Left cardiac atrium (tissue), 4 donors: ENCODE measurements at regions not wholly inside any gene's neighbourhood (a gene's known extent, or its start where the extent isn't known, plus 50 kb on each side); places are given as distances from the start of the nearest gene placed in this dataset.
"Not testable (repeated sequence)": the region's sequence is repeated elsewhere in the genome, so short reads cannot be mapped to it uniquely, and the experiment has no call there.

Experiments used
- ATAC-seq, 2 donors: fragments of 200-7000 bp; cut with Tn5 transposase; one replicate each; pipeline ENCODE4 v1.9.1; 2020; ENCODE audit warnings: mild to moderate bottlenecking in 2 of 2, moderate library complexity in 2 of 2
- DNase-seq: peaks from one replicate; pipeline ENCODE4 v3.0.0-alpha.2; 2020
- intact Hi-C, 2 donors: fragments of 100-400 bp; cut with DNase I; formaldehyde crosslinking; loops; one replicate each; pipeline versions ENCODE4 v1.14.1 to v1.15.1; 2022 to 2023
- donor health status: DM: no; HTN: yes; CAD: no.
- donor health status: DM: no; HTN: yes; CAD: no; lungs with severe emphysema.
- donor health status: DM: yes; HTN: yes; CAD: no.
- donor health status: Dilated cardiomyopathy.

DNA sequence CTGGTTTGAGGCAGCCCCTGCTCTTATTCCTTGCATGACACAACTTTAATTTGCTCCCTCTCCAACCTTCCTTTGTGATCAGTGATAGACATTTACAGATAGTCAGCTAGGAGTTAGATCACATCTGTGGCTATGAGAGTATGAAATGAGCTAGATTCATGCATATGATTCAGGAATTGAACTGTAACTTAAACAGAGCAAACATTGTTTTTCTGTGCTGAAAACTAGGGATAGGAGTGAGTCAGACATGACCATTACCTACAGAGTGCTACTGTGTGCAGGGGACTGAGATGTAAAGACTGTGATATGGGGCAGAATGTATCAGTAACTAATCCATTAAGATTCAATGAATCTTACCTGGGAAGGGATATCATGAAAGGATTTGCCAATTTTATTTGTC lies 279.4 kb upstream of the SPTLC3 start:
- intact Hi-C loops = no loop called here
- ATAC-seq = no peak
- DNase-seq = no peak

DNA sequence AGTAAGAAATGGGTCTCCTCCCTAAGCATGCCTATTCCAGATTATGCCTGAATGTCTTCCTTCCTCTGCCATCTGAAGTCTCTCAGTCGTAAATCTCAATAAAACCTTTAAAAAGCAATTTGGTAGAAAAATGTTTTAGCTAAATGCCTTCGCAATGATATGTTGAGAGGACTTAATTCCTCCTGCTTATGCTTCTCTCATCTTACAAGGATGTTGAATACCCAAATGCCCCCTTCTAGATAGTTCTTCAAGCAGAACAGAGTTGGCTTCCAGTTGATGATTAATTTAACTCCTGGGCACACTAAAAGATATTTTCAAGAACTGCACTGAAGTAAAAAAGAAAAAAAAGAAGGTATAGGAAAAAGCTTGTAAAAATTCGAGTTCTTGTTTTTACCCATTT lies 275.0 kb upstream of the SPTLC3 start:
- no peak for DNase-seq
- intact Hi-C loops = no loop called here
- ATAC-seq = no peak

GRCh38 chr20:12737497-12737896 lies 271.3 kb upstream of the SPTLC3 start:
- no peak for DNase-seq
- no peak for ATAC-seq
- intact Hi-C loops = no loop called here

DNA sequence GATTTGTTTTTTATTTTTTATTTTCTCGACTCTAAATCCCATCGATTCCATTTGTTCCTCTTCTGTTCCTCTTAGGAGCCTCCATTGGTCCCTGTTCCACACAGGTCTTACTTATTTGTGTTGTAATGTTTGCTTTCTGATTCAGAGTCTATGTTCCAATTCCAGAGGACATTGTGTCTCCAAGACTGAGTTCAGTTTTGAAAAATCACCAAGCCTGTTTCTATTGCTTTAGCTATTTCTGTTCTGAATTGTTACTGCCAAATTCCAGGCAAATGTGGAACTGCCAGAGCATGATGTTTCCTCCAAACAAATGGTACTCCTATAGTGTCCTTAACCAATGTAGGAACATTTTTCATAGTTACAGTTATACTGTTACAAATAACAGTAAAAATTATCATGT lies 270.9 kb upstream of the SPTLC3 start:
- DNase-seq (no peak), ATAC-seq (peak in 1 of 2 donors; percentile 76)
- intact Hi-C loops = no loop called here

DNA sequence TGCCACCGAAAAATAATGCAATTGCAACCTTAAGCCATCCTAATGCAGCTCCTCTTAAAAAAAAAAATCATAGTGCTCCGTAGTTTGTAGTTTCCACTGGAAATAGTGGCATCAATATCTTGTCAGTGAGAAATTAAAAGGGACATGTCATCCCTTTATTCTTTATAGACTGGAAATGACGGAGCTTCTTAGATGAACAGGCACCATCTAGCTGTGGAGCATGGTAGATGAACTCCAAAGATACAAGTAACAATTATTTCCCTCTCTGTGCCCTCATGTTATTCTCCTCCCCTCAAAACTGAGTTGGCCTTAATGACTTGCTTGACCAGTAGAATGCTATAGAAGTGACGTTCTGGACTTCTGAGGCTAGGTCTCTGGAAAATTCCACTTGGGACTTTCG lies 268.1 kb upstream of the SPTLC3 start:
- intact Hi-C loops = no loop called here
- DNase-seq (no peak), ATAC-seq (no peak)

DNA sequence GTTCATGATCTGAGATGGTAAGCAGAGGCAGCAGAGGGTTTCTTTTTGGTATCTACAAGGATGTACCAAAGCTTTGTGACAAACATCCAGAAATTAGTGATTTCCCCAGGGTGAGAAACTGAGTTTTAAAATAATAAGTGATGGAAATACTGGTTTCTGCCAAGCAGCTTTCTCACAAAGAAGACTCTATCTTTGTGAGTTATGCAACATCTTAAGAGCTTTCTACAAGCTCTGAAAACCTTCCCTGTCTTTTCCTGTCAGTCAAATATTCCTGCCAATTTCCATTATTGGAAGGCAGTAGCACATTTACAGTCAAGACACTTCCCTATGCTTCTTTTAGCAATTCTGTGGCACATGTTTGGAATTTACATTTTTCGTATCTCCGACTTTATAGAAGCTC lies 264.7 kb upstream of the SPTLC3 start:
- intact Hi-C loops = no loop called here
- ATAC-seq (no peak), DNase-seq (no peak)

GRCh38 chr20:12748359-12748994 lies 260.3 kb upstream of the SPTLC3 start:
- ATAC-seq (no peak), DNase-seq (no peak)
- intact Hi-C loops = no loop called here

GRCh38 chr20:12750221-12750620 lies 258.6 kb upstream of the SPTLC3 start:
- ATAC-seq = no peak
- intact Hi-C loops = no loop called here
- no peak for DNase-seq

DNA sequence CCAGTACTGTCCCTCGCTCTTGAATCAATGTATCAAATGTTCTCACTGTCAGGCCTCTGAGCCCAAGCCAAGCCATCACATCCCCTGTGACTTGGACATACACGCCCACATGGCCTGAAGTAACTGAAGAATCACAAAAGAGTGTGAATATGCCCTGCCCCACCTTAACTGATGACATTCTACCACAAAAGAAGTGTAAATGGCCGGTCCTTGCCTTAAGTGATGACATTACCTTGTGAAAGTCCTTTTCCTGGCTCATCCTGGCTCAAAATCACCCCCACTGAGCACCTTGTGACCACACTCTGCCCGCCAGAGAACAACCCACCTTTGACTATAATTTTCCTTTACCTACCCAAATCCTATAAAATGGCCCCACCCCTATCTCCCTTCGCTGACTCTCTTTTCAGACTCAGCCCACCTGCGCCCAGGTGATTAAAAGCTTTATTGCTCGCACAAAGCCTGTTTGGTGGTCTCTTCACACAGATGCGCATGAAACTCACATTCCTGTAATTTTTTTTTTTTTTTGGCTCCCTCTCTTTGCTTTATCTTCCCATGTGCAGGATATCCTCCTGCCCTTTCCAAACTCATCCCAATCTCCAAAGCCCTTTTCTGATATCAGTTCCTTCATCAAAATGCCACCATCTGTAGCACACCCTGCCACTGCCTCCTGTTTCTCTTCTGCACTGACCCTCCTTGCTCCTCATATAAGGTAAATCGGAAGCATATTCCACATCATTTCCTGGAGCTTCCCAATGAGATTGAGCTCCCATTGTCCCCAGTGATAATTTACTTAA lies 255.7 kb upstream of the SPTLC3 start:
- DNase-seq, intact Hi-C loops, ATAC-seq: not testable (repeated sequence)

GRCh38 chr20:12753742-12754141 lies 255.0 kb upstream of the SPTLC3 start:
- intact Hi-C loops, ATAC-seq, DNase-seq: not testable (repeated sequence)

- intact Hi-C loops, DNase-seq, ATAC-seq: not testable (repeated sequence)
Observed at GRCh38 chr20:12759493-12759892, 249.3 kb upstream of the SPTLC3 start.

GRCh38 chr20:12762725-12763124 lies 246.0 kb upstream of the SPTLC3 start:
- ATAC-seq = peak in 1 of 2 donors; percentile 60
- intact Hi-C loops = no loop called here
- DNase-seq = no peak

DNA sequence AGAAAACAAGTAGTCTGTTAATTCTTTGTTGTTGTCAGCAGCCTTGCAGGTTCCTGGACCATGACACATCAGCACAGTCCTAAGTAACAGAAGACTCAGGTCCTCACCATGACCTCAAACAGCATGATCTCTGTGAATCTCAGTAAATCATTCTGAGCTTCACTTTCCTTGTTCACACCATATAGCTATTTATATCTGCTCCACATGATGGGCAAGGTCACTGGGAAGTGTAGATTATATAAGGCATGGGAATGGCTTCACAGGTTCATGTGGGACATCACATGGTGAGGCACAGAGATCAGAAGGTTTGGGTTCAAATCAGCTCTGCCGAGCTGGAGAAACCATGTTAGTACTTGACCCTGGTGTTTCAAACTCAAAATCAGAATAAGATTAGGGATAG lies 245.4 kb upstream of the SPTLC3 start:
- DNase-seq (no peak), ATAC-seq (no peak)
- intact Hi-C loops = no loop called here

DNA sequence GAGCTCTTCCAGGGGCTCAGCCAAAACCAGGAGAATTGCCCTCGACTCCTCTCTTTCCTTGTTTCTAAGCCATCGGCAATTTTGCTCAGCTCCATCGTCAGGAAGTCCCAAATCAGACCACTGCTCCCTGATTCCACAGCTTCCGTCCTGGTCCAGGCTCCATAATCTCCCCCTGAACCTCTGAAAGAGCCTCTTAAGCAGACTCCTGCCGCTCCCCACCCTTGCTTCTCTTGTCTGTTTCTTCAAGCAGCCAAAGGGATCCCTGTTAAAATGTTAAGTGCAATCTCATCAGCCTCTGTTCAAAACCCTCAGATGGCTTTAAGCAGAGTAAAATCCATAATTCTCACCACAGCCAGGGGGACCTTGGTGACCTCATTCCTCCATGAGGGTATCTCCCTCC lies 244.7 kb upstream of the SPTLC3 start:
- DNase-seq = no peak
- no peak for ATAC-seq
- intact Hi-C loops = no loop called here

DNA sequence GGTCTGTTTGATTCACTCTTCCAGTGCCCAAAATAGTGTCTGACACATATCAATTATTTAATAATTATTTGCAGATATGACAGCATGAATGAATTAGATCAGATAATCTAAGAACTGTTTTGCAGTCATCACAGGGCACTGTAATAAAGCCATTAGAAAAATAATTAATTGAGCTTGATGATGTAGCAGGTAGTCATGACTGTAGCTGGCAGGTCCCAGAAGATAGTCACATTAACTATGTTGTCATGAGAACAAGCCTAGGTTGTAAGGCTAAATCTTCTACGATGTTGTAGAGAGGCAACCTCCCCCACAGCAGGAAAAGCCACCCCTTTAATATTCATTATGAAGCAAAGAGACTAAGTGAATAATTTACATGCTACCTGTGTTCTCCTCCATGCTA lies 243.9 kb upstream of the SPTLC3 start:
- intact Hi-C loops = no loop called here
- DNase-seq (no peak), ATAC-seq (no peak)

DNA sequence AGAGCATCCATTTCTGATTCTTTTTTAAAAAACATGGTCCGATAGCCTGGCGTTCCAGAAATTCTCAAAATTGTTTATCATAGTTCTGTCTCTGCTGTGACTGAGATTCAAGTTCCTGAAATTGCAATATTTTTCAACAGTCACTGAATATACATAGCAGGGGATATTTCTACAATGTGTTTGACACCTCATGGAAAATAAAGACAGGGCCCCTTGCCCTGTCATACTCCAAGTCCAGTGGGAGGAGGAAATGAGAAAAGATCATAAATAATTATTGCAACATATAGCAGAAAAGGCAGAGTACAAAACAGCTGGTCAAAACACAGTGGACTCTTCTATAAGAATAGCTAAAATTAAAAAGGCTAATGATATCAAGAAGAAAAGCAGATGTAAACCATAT lies 234.8 kb upstream of the SPTLC3 start:
- intact Hi-C loops = no loop called here
- no peak for DNase-seq
- ATAC-seq = no peak

- DNase-seq = no peak
- intact Hi-C loops = no loop called here
- ATAC-seq = no peak
Observed at GRCh38 chr20:12775041-12775440, 233.7 kb upstream of the SPTLC3 start.

DNA sequence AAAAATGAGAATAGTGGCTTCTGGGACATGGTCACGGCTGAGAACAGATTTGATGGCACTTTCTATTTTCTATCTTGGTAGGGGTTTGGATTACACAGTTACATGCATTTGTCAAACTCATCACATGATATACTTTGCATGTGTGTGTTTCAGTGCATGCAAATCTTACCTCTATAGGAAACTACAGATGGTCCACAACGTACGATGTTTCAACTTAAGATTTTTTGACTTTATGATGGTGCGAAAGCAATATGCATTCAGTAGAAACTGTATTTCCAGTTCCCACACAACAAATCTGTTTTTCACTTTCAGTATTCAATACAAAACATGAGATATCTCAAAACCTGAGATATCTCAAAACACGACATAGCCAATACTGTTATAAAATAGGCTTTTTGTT lies 231.8 kb upstream of the SPTLC3 start:
- intact Hi-C loops = no loop called here
- no peak for ATAC-seq
- no peak for DNase-seq

- intact Hi-C loops = no loop called here
- no peak for DNase-seq
- no peak for ATAC-seq
Observed at GRCh38 chr20:12786276-12786675, 222.5 kb upstream of the SPTLC3 start.

GRCh38 chr20:12788632-12789299 lies 220.0 kb upstream of the SPTLC3 start:
- DNase-seq = no peak
- no peak for ATAC-seq
- intact Hi-C loops = no loop called here

DNA sequence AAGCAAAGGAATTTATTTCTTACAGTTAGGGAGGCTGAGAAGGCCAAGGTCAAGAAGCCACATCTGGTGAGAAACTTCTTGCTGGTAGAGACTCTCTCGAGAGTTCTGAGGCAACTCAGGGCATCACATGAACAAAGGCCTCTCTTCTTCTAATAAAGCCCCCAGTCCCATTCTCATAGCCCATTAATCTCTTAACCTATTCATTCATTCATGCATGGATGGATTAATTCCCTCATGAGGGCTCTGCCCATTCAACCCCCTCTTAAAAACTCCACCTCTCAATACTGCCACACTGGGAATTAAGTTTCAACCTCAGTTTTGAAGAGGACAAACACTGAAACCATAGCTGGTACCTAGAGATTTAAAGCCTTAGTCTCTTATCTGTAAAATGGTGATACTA lies 217.9 kb upstream of the SPTLC3 start:
- intact Hi-C loops = no loop called here
- ATAC-seq = no peak

More for the DNA sequence above, 217.9 kb upstream of the SPTLC3 start:
- DNase-seq = no peak
